ENCODE measurements at regions not wholly inside any gene's neighbourhood (a gene's known extent, or its start where the extent isn't known, plus 50 kb on each side); places are given as distances from the start of the nearest gene placed in this dataset.

DNA sequence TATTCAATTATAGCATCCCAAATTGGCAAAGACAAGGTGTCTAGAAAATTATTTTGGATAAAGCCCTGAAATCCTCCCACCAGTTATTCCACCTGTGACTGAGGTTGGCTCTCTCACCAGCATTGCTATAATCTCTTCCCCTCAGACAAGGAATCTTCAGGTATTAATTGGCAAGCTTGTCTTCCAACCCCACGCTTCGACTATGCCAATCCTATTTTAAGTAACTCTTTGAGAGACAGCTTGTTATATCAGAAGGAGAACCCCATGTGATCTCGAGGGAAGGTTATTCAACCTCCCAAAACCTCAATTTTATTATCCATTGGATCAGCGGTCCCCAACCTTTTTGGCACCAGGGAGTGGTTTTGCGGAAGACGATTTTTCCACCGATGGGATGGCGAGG, 54.5 kb upstream of the NEDD4L start:
- no peak for TF ChIP-seq EZH2 (IDR thresholded peaks at IDR 0.05; ENCODE audit: insufficient read depth, poor library complexity, severe bottlenecking)
- TF ChIP-seq EZH2phosphoT487 (IDR thresholded peaks at IDR 0.05; ENCODE audit: insufficient read depth, low read depth) = no peak

Measured in GM23248 (cell line).